Stomach (tissue), 8 donors: ENCODE measurements at regions not wholly inside any gene's neighbourhood (a gene's known extent, or its start where the extent isn't known, plus 50 kb on each side); places are given as distances from the start of the nearest gene placed in this dataset.

Source experiments
- DNase-seq, 2 donors: peaks; one replicate each; pipeline versions ENCODE4 v3.0.0 to v3.0.0-alpha.2; 2013 to 2019
- H3K27ac ChIP-seq, 5 donors: fragments of 200-600 bp in 4 of 5; sonication (generic) in 4 of 5; one replicate each; pipeline ENCODE4 v1.5.1; 2013 to 2019; ENCODE audit warnings: mild to moderate bottlenecking in 1 of 5, moderate library complexity in 1 of 5
- H3K27me3 ChIP-seq, 3 donors: fragments of 200-600 bp; sonication (generic); one replicate each; pipeline ENCODE4 v1.5.1; 2017 to 2019; ENCODE audit warnings: mixed run types in 1 of 3
- H3K36me3 ChIP-seq, 4 donors: fragments of 200-600 bp; sonication (generic); 1 replicate in 3 of 4; 2 replicates in 1 of 4; pipeline ENCODE4 v1.5.1; 2016 to 2019
- H3K4me1 ChIP-seq, 4 donors: fragments of 200-600 bp; sonication (generic); one replicate each; pipeline ENCODE4 v1.5.1; 2016 to 2019
- H3K4me3 ChIP-seq, 4 donors: fragments of 200-600 bp; sonication (generic) in 3 of 4; one replicate each; pipeline ENCODE4 v1.5.1; 2016 to 2019; ENCODE audit warnings: mild to moderate bottlenecking in 1 of 4
- H3K9me3 ChIP-seq, 4 donors: fragments of 200-600 bp; sonication (generic); one replicate each; pipeline ENCODE4 v1.5.1; 2016 to 2019
- CTCF ChIP-seq, 7 experiments: fragments of 450-650 bp in 4 of 7; fragments of 200-600 bp in 3 of 7; sonication (generic) in 3 of 7; IDR thresholded peaks; one replicate each; pipeline ENCODE4 v1.5.1; 2016 to 2019; ENCODE audit warnings: antibody characterized with exemption in 7 of 7, control low read depth in 2 of 7, mild to moderate bottlenecking in 1 of 7
- EP300 ChIP-seq: sonication (generic); formaldehyde crosslinking; IDR thresholded peaks from one replicate; pipeline ENCODE4 v1.6.1; 2017; ENCODE audit warnings: antibody characterized with exemption
- POLR2A ChIP-seq, 4 donors: fragments of 450-650 bp; IDR thresholded peaks; one replicate each; pipeline ENCODE4 v1.6.1; 2016; ENCODE audit warnings: antibody characterized with exemption in 4 of 4, control low read depth in 2 of 4, mild to moderate bottlenecking in 1 of 4, moderate library complexity in 1 of 4
- POLR2AphosphoS5 ChIP-seq, 3 donors: sonication (generic); formaldehyde crosslinking; IDR thresholded peaks; one replicate each; pipeline ENCODE4 v1.6.1; 2016; ENCODE audit warnings: antibody characterized with exemption in 3 of 3
- WGBS, 5 donors: extraction: QIAGEN DNeasy Blood & Tissue Kit in 3 of 5; methylation state at CpG; one replicate each; pipeline versions ENCODE4 v1.1.5 to v1.1.7; 2013 to 2018; 5-methylcytosine and 5-hydroxymethylcytosine counted together
- intact Hi-C: fragments of 100-400 bp; cut with DNase I; formaldehyde crosslinking; loops from one replicate; pipeline ENCODE4 v1.15.1; 2023; ENCODE audit warnings: low total_unique reads
- donor health status: healthy with polysubstance abuse.
- donor health status: Bipolar disorder and iron deficiency.
- donor health status: healthy.

- intact Hi-C loops, result no loop called here
- H3K27me3 ChIP-seq, result no peaks in the 10 kb centered on the region
- TF ChIP-seq EP300, result no peak
- no peak for TF ChIP-seq POLR2A (IDR thresholded peaks at IDR 0.05)
- no peak for TF ChIP-seq POLR2AphosphoS5 (IDR thresholded peaks at IDR 0.05)
- TF ChIP-seq CTCF (IDR thresholded peaks at IDR 0.05), result no peak
- 79 to 90% (median 85%) methylated on average over 5 of the region's 5 CpGs for WGBS, 5 donors
- no peak overlapping the region for H3K27ac ChIP-seq
- H3K9me3 ChIP-seq, result no peaks in the 10 kb centered on the region
- DNase-seq, result no peak
- H3K36me3 ChIP-seq, result no peaks in the 10 kb centered on the region
- H3K4me1 ChIP-seq, result peaks cover 0 to 19% (median 6%) of the 10 kb centered on the region in 4 donors
- no peak overlapping the region for H3K4me3 ChIP-seq
Observed at GRCh38 chr9:2496169-2496568, 125.4 kb upstream of the VLDLR start.

- no peak for DNase-seq
- no peaks in the 10 kb centered on the region for H3K27me3 ChIP-seq
- intact Hi-C loops, result no loop called here
- no peak overlapping the region for H3K4me3 ChIP-seq
- TF ChIP-seq CTCF (IDR thresholded peaks at IDR 0.05) (no peak), POLR2AphosphoS5 (IDR thresholded peaks at IDR 0.05) (no peak), POLR2A (IDR thresholded peaks at IDR 0.05) (no peak), EP300 (no peak)
- peaks cover 0 to 19% (median 6%) of the 10 kb centered on the region in 4 donors for H3K4me1 ChIP-seq
- H3K27ac ChIP-seq, result no peak overlapping the region
- no peaks in the 10 kb centered on the region for H3K36me3 ChIP-seq
- no peaks in the 10 kb centered on the region for H3K9me3 ChIP-seq
Observed at GRCh38 chr9:2496934-2497333, 124.7 kb upstream of the VLDLR start.

DNA sequence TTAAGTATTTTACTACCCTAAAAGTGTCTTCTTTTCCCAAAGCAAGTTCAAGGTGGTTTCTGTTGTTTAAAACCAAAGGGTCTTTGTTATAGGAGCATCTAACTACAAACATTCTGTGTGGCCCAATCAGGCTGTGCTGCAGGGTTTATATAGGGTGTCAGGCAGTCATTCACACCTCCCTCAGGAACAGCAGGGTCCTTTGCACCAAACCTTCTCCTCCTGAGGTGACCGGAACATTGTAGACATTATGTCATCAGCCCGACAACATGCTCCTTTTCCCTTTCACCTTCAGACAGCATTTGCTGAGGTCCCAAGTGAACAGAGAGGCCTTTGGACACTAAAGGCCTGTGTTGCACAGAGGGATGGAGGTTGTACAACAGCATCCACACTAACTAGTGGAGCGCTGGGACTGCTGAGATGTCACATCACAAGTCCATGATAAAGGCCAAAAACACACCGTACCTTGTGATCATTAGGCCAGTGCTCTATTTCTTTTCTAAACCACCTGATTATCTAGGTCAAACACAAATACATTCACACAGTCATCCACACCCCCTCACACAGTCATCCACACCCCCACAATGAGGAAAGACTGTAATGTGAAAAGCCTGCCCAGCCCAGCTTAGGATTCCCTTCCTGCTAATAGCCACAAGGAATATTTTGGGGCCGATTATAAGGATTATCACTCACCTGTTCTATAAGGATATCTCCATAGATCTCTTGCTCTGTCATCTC, 123.8 kb upstream of the VLDLR start:
- WGBS, 5 donors, result 68 to 87% (median 76%) methylated on average over 5 of the region's 5 CpGs

DNA sequence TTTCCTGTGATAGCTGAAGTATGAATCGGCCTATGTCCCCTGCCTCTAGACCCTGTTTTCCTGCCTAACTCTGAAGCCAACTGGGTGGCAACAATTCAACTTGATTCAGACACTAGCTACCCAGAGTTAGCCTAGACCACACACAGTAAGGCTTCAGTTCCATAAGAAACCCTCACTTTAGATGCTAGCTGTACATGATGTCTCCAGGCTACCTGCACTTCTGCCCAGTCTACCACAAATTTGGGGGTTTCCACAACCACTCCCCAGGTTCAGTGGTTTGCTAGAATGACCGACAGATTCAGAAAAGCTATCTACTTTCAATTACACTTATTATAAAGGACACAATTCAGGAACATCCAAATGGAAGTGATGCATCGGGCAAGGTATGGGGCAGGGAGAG, 119.4 kb upstream of the VLDLR start:
- intact Hi-C loops, result no loop called here
- no peaks in the 10 kb centered on the region for H3K9me3 ChIP-seq
- H3K4me1 ChIP-seq, result no peaks in the 10 kb centered on the region
- no peaks in the 10 kb centered on the region for H3K27me3 ChIP-seq
- no peaks in the 10 kb centered on the region for H3K36me3 ChIP-seq
- no peak overlapping the region for H3K27ac ChIP-seq
- no peak for DNase-seq
- TF ChIP-seq EP300 (no peak), CTCF (IDR thresholded peaks at IDR 0.05) (no peak), POLR2AphosphoS5 (IDR thresholded peaks at IDR 0.05) (no peak), POLR2A (IDR thresholded peaks at IDR 0.05) (no peak)
- no peak overlapping the region for H3K4me3 ChIP-seq
- 87 to 98% (median 93%) methylated on average over 3 of the region's 3 CpGs for WGBS, 5 donors

More for the DNA sequence above, 123.8 kb upstream of the VLDLR start:
- H3K27me3 ChIP-seq, result no peaks in the 10 kb centered on the region
- intact Hi-C loops, result no loop called here
- no peak overlapping the region for H3K4me3 ChIP-seq
- H3K9me3 ChIP-seq, result no peaks in the 10 kb centered on the region
- no peak overlapping the region for H3K27ac ChIP-seq
- H3K36me3 ChIP-seq, result no peaks in the 10 kb centered on the region
- DNase-seq, result no peak
- TF ChIP-seq EP300, result no peak
- TF ChIP-seq POLR2A (IDR thresholded peaks at IDR 0.05), result no peak
- TF ChIP-seq POLR2AphosphoS5 (IDR thresholded peaks at IDR 0.05), result no peak
- no peak for TF ChIP-seq CTCF (IDR thresholded peaks at IDR 0.05)
- H3K4me1 ChIP-seq, result peaks cover 0 to 17% (median 6%) of the 10 kb centered on the region in 4 donors
